Thyroid gland (tissue), 4 donors: ENCODE measurements at regions not wholly inside any gene's neighbourhood (a gene's known extent, or its start where the extent isn't known, plus 50 kb on each side); places are given as distances from the start of the nearest gene placed in this dataset.

Experiments
- DNase-seq, 2 donors: peaks; one replicate each; pipeline ENCODE4 v3.0.0-alpha.2; 2019
- H3K27ac ChIP-seq, 3 donors: fragments of 200-600 bp; sonication (generic); 1 replicate in 2 of 3; 2 replicates in 1 of 3; pipeline ENCODE4 v1.5.1; 2016 to 2019; ENCODE audit warnings: mild to moderate bottlenecking in 1 of 3, moderate library complexity in 1 of 3
- H3K27me3 ChIP-seq: fragments of 200-600 bp; sonication (generic); one replicate; pipeline ENCODE4 v1.5.1; 2019
- H3K36me3 ChIP-seq, 2 donors: fragments of 200-600 bp; sonication (generic); one replicate each; pipeline ENCODE4 v1.5.1; 2016 to 2019
- H3K4me1 ChIP-seq, 2 donors: fragments of 200-600 bp; sonication (generic); one replicate each; pipeline ENCODE4 v1.5.1; 2017 to 2019
- H3K4me3 ChIP-seq, 3 donors: fragments of 200-600 bp; sonication (generic); replicated peaks in 1 of 3; 1 replicate in 2 of 3; 2 replicates in 1 of 3; pipeline ENCODE4 v1.5.1; 2016; ENCODE audit warnings: mild to moderate bottlenecking in 1 of 3
- H3K9me3 ChIP-seq: fragments of 200-600 bp; sonication (generic); one replicate; pipeline ENCODE4 v1.5.1; 2017
- CTCF ChIP-seq, 6 experiments: fragments of 200-600 bp in 3 of 6; fragments of 450-650 bp in 3 of 6; sonication (generic) in 3 of 6; IDR thresholded peaks; one replicate each; pipeline ENCODE4 v1.5.1; 2016 to 2019; ENCODE audit warnings: antibody characterized with exemption in 6 of 6, mild to moderate bottlenecking in 2 of 6, inconsistent platforms in 1 of 6, moderate library complexity in 1 of 6
- POLR2A ChIP-seq, 2 donors: fragments of 450-650 bp; IDR thresholded peaks; one replicate each; pipeline ENCODE4 v1.6.1; 2017; ENCODE audit warnings: antibody characterized with exemption in 2 of 2, mild to moderate bottlenecking in 2 of 2, moderate library complexity in 1 of 2
- WGBS, 2 donors: methylation state at CpG; one replicate each; pipeline ENCODE4 v1.1.5; 2017; 5-methylcytosine and 5-hydroxymethylcytosine counted together
- intact Hi-C: fragments of 100-400 bp; cut with DNase I; formaldehyde crosslinking; loops from one replicate; pipeline ENCODE4 v1.15.1; 2023

GRCh38 chr3:59160133-59160746 is 110.4 kb upstream of the CFAP20DC start:
- 90 to 93% methylated on average over 4 of the region's 4 CpGs for WGBS, 2 donors
- TF ChIP-seq CTCF (IDR thresholded peaks at IDR 0.05) (no peak), POLR2A (IDR thresholded peaks at IDR 0.05) (no peak)
- H3K4me3 ChIP-seq = no peak overlapping the region
- H3K36me3 ChIP-seq = no peaks in the 10 kb centered on the region
- no peaks in the 10 kb centered on the region for H3K27me3 ChIP-seq
- no peaks in the 10 kb centered on the region for H3K9me3 ChIP-seq
- no peak overlapping the region for H3K27ac ChIP-seq
- no peak for DNase-seq
- H3K4me1 ChIP-seq = no peaks in the 10 kb centered on the region
- intact Hi-C loops = no loop called here

- Histone ChIP-seq H3K27me3 (no peaks in the 10 kb centered on the region), H3K9me3 (no peaks in the 10 kb centered on the region), H3K4me3 (no peak overlapping the region), H3K4me1 (no peaks in the 10 kb centered on the region), H3K27ac (no peak overlapping the region), H3K36me3 (no peaks in the 10 kb centered on the region)
- TF ChIP-seq POLR2A (IDR thresholded peaks at IDR 0.05) (no peak), CTCF (IDR thresholded peaks at IDR 0.05) (no peak)
- intact Hi-C loops = no loop called here
- DNase-seq = no peak
- WGBS, 2 donors = 56 to 74% methylated on average over 1 of the region's 1 CpG
Measured at GRCh38 chr3:59153648-59154047, 103.8 kb upstream of the CFAP20DC start.

GRCh38 chr3:59152943-59153342 is 103.1 kb upstream of the CFAP20DC start:
- intact Hi-C loops = no loop called here
- Histone ChIP-seq H3K27ac (no peak overlapping the region), H3K4me3 (no peak overlapping the region), H3K27me3 (no peaks in the 10 kb centered on the region), H3K36me3 (no peaks in the 10 kb centered on the region), H3K9me3 (no peaks in the 10 kb centered on the region), H3K4me1 (no peaks in the 10 kb centered on the region)
- WGBS, 2 donors = 80 to 82% methylated on average over 2 of the region's 2 CpGs
- no peak for DNase-seq
- TF ChIP-seq CTCF (IDR thresholded peaks at IDR 0.05) (no peak), POLR2A (IDR thresholded peaks at IDR 0.05) (no peak)

GRCh38 chr3:59150039-59150438 is 100.2 kb upstream of the CFAP20DC start:
- H3K27me3 ChIP-seq = no peaks in the 10 kb centered on the region
- no peaks in the 10 kb centered on the region for H3K36me3 ChIP-seq
- no peak for DNase-seq
- no peaks in the 10 kb centered on the region for H3K9me3 ChIP-seq
- WGBS, 2 donors = 63 to 69% methylated on average over 3 of the region's 3 CpGs
- H3K4me3 ChIP-seq = no peak overlapping the region
- intact Hi-C loops = no loop called here
- H3K4me1 ChIP-seq = no peaks in the 10 kb centered on the region
- TF ChIP-seq POLR2A (IDR thresholded peaks at IDR 0.05) = no peak
- TF ChIP-seq CTCF (IDR thresholded peaks at IDR 0.05) = no peak
- no peak overlapping the region for H3K27ac ChIP-seq

GRCh38 chr3:59149166-59149565 is 99.3 kb upstream of the CFAP20DC start:
- TF ChIP-seq POLR2A (IDR thresholded peaks at IDR 0.05) (no peak), CTCF (IDR thresholded peaks at IDR 0.05) (no peak)
- no peak for DNase-seq
- WGBS, 2 donors = 89 to 90% methylated on average over 2 of the region's 2 CpGs
- Histone ChIP-seq H3K4me3 (no peak overlapping the region), H3K27me3 (no peaks in the 10 kb centered on the region), H3K36me3 (no peaks in the 10 kb centered on the region), H3K9me3 (no peaks in the 10 kb centered on the region), H3K4me1 (no peaks in the 10 kb centered on the region), H3K27ac (no peak overlapping the region)
- intact Hi-C loops = no loop called here
